GM23248 (cell line): ENCODE measurements at regions not wholly inside any gene's neighbourhood (a gene's known extent, or its start where the extent isn't known, plus 50 kb on each side); places are given as distances from the start of the nearest gene placed in this dataset.

ENCODE experiments used
- EZH2 ChIP-seq: fragments of 200-600 bp; sonication (generic); IDR thresholded peaks from 2 replicates; pipeline ENCODE4 v1.6.1; 2018; ENCODE audit warnings: antibody characterized with exemption, mild to moderate bottlenecking; ENCODE audit not compliant: insufficient read depth, poor library complexity, severe bottlenecking
- EZH2phosphoT487 ChIP-seq: fragments of 200-600 bp; sonication (generic); IDR thresholded peaks from 2 replicates; pipeline ENCODE4 v1.6.1; 2018; ENCODE audit warnings: antibody characterized with exemption, moderate library complexity, mild to moderate bottlenecking, low read depth; ENCODE audit not compliant: insufficient read depth

GRCh38 chr17:77771998-77772397, 186.5 kb upstream of the TNRC6C start:
- TF ChIP-seq EZH2 (no peak), EZH2phosphoT487 (no peak)
